AG04449 (cell line): ENCODE measurements at regions not wholly inside any gene's neighbourhood (a gene's known extent, or its start where the extent isn't known, plus 50 kb on each side); places are given as distances from the start of the nearest gene placed in this dataset.

Experiments used
- CTCF ChIA-PET: fragments of 350-600 bp; formaldehyde crosslinking; extraction: SDS; loops from one replicate; lab custom pipeline; 2021; ENCODE audit warnings: antibody characterized with exemption; lab: Yijun Ruan, JAX
- POLR2A ChIA-PET: fragments of 400-600, 350-600 bp; formaldehyde crosslinking; extraction: SDS; loops from one replicate; lab custom pipeline; 2020; ENCODE audit warnings: antibody characterized with exemption, inconsistent platforms; lab: Yijun Ruan, JAX
- DNase-seq: peaks from one replicate; pipeline ENCODE4 v3.0.0-alpha.2; 2010; ENCODE audit warnings: low read depth, low spot score
- H3K4me3 ChIP-seq: 2 replicates; pipeline ENCODE4 v1.5.1; 2011; ENCODE audit warnings: low read depth, mild to moderate bottlenecking, control low read depth, low read length
- CTCF ChIP-seq: IDR thresholded peaks from one replicate; pipeline ENCODE4 v1.5.1; 2011; ENCODE audit warnings: mild to moderate bottlenecking, moderate library complexity, low read length, control low read depth, inconsistent platforms; ENCODE audit not compliant: insufficient read depth; ENCODE audit errors: missing control alignments

- POLR2A ChIA-PET, result no interaction called here
- no peak overlapping the region for H3K4me3 ChIP-seq
- no peak for DNase-seq
- TF ChIP-seq CTCF, result no peak
- CTCF ChIA-PET, result no interaction called here
Observed at GRCh38 chrX:9354918-9355317, 109.9 kb upstream of the TBL1X start.

GRCh38 chrX:9355739-9356138 lies 109.1 kb upstream of the TBL1X start:
- H3K4me3 ChIP-seq, result no peak overlapping the region
- TF ChIP-seq CTCF, result no peak
- POLR2A ChIA-PET, result no interaction called here
- CTCF ChIA-PET, result no interaction called here
- DNase-seq, result no peak

GRCh38 chrX:9356846-9357245 lies 108.0 kb upstream of the TBL1X start:
- ChIA-PET CTCF (no interaction called here), POLR2A (interaction anchor here (0.9 kb wide), 1 partner anchor 19 kb away, joined by 3 read pairs; no protein-coding TSS in a partner anchor)
- no peak for DNase-seq
- no peak overlapping the region for H3K4me3 ChIP-seq
- no peak for TF ChIP-seq CTCF

- TF ChIP-seq CTCF, result no peak
- CTCF ChIA-PET, result no interaction called here
- no peak for DNase-seq
- H3K4me3 ChIP-seq, result no peak overlapping the region
- POLR2A ChIA-PET, result no interaction called here
Observed at GRCh38 chrX:9357518-9358114, 107.2 kb upstream of the TBL1X start.

- DNase-seq, result no peak
- no peak for TF ChIP-seq CTCF
- POLR2A ChIA-PET, result no interaction called here
- H3K4me3 ChIP-seq, result no peak overlapping the region
- CTCF ChIA-PET, result no interaction called here
Observed at GRCh38 chrX:9362363-9362928, 102.4 kb upstream of the TBL1X start.

GRCh38 chrX:9367421-9367820 lies 97.4 kb upstream of the TBL1X start:
- DNase-seq, result no peak
- H3K4me3 ChIP-seq, result no peak overlapping the region
- CTCF ChIA-PET, result no interaction called here
- POLR2A ChIA-PET, result no interaction called here
- no peak for TF ChIP-seq CTCF
